Inferior parietal cortex (tissue), 1 donor: ENCODE measurements at regions not wholly inside any gene's neighbourhood (a gene's known extent, or its start where the extent isn't known, plus 50 kb on each side); places are given as distances from the start of the nearest gene placed in this dataset.
A peak's percentile ranks its signal among the peaks of the same experiment; 100 is the strongest.
"Not testable (repeated sequence)": the region's sequence is repeated elsewhere in the genome, so short reads cannot be mapped to it uniquely, and the experiment has no call there.

ENCODE experiments used
- DNase-seq: peaks from one replicate; pipeline ENCODE4 v3.0.0-alpha.2; 2016; ENCODE audit errors: extremely low spot score

- DNase-seq: no peak
Observed at GRCh38 chr6:117761610-117762009, 86.3 kb downstream of the NUS1 start.

GRCh38 chr6:117771403-117771802, 96.1 kb downstream of the NUS1 start:
- DNase-seq: no peak

- no peak for DNase-seq
Observed at GRCh38 chr6:117776441-117776840, 101.2 kb downstream of the NUS1 start.

- DNase-seq: no peak
Observed at GRCh38 chr6:117781550-117781949, 106.3 kb downstream of the NUS1 start.

- no peak for DNase-seq
Observed at GRCh38 chr6:117783279-117783678, 108.0 kb downstream of the NUS1 start.

GRCh38 chr6:117791012-117791411, 115.7 kb downstream of the NUS1 start:
- DNase-seq: no peak

- DNase-seq: no peak
Observed at GRCh38 chr6:117795234-117795633, 111.8 kb upstream of the SLC35F1 start.

GRCh38 chr6:117798819-117799218, 108.2 kb upstream of the SLC35F1 start:
- not testable (repeated sequence) for DNase-seq

GRCh38 chr6:117810269-117810668, 96.8 kb upstream of the SLC35F1 start:
- DNase-seq: no peak

GRCh38 chr6:117817499-117817898, 89.6 kb upstream of the SLC35F1 start:
- DNase-seq: no peak

- no peak for DNase-seq
Observed at GRCh38 chr6:117817992-117818391, 89.1 kb upstream of the SLC35F1 start.

GRCh38 chr6:117818449-117818848, 88.6 kb upstream of the SLC35F1 start:
- DNase-seq: no peak

GRCh38 chr6:117829594-117830319, 77.3 kb upstream of the SLC35F1 start:
- DNase-seq: peak; percentile 1

GRCh38 chr6:117837261-117837660, 69.8 kb upstream of the SLC35F1 start:
- no peak for DNase-seq

- DNase-seq: peak; percentile 35
Observed at GRCh38 chr6:117840541-117840983, 66.5 kb upstream of the SLC35F1 start.

- no peak for DNase-seq
Observed at GRCh38 chr6:117847912-117848311, 59.2 kb upstream of the SLC35F1 start.

GRCh38 chr6:117849087-117849486, 58.0 kb upstream of the SLC35F1 start:
- DNase-seq: no peak
